D721Med (cell line): ENCODE measurements at regions not wholly inside any gene's neighbourhood (a gene's known extent, or its start where the extent isn't known, plus 50 kb on each side); places are given as distances from the start of the nearest gene placed in this dataset.
"Not testable (repeated sequence)": the region's sequence is repeated elsewhere in the genome, so short reads cannot be mapped to it uniquely, and the experiment has no call there.

Source experiments
- DNase-seq: peaks from one replicate; pipeline ENCODE4 v3.0.0; 2011; ENCODE audit warnings: low spot score; ENCODE audit not compliant: insufficient read length
- FAIRE-seq: peaks from 2 replicates; lab custom pipeline; 2011; peaks lifted over from hg19 to GRCh38; lab: Jason Lieb, UNC
- CTCF ChIP-seq: IDR thresholded peaks from 2 replicates; pipeline ENCODE4 v1.5.1; 2012; ENCODE audit warnings: mild to moderate bottlenecking, control low read depth; ENCODE audit not compliant: insufficient read depth; ENCODE audit errors: missing control alignments

GRCh38 chr19:28542394-28543243 is 670.3 kb downstream of the UQCRFS1 start:
- no peak for TF ChIP-seq CTCF
- no peak for FAIRE-seq
- no peak for DNase-seq

GRCh38 chr19:28541602-28542393 is 671.2 kb downstream of the UQCRFS1 start:
- no peak for FAIRE-seq
- no peak for TF ChIP-seq CTCF
- DNase-seq: no peak

DNA sequence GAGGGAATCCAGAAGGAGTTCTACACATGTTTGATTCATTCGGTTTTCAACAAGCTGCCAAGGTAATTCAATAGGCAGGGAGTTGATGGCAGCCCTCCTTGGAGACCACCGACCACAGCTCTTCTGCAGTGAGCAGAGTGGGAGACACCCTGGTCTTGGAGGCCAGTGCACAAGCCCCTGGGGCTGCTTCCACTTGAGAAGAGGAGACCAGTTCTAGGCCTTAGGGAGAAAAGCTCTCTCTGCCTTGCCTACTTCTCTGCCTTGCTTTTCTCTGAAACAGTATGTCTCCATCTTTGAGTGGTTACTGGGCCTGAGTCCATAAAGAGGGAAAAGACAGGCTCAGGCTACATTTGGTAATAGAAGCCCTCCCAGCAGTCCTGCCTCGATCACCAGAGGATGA is 671.9 kb downstream of the UQCRFS1 start:
- FAIRE-seq (no peak), DNase-seq (no peak)
- TF ChIP-seq CTCF: no peak

DNA sequence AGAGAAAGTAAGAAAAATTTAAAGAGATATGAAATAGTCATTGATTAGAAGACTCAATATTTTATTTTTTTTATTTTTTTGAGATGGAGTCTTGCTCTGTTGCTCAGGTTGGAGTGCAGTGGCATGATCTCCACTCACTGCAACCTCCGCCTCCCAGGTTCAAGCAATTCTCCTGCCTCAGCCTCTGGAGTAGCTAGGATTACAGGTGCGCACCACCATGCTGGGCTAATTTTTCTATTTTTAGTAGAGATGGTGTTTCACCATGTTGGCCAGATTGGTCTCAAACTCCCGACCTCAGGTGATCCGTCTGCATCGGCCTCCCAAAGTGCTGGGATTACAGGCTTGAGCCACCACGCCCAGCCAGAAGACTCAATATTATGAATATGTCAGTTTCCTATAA is 672.6 kb downstream of the UQCRFS1 start:
- not testable (repeated sequence) for DNase-seq, FAIRE-seq

DNA sequence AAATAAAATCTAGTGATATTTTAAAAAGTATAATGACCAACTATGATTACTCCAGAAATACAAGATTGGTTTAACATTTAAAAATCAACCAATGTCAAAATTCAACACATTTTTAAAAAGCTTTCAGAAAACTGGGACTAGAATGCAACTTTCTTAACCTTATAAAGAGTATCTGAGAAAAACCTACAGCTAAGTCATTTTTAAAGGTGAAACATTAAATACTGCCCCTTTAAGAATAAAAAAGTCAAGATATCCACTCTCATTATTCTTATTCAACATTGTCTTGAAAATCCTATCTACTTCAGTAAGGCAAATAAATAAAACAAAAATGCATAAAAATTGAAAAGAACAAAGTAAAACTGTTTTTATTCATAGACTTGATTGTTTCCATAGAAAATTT is 673.2 kb downstream of the UQCRFS1 start:
- FAIRE-seq (no peak), DNase-seq (no peak)
- TF ChIP-seq CTCF: no peak

DNA sequence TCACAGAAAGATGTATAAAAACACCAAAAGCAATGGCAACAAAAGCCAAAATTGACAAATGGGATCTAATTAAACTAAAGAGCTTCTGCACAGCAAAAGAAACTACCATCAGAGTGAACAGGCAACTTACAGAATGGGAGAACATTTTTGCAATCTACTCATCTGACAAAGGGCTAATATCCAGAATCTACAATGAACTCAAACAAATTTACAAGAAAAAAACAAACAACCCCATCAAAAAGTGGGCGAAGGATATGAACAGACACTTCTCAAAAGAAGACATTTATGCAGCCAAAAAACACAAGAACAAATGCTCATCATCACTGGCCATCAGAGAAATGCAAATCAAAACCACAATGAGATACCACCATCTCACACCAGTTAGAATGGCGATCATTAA is 674.4 kb downstream of the UQCRFS1 start:
- DNase-seq, FAIRE-seq: not testable (repeated sequence)

GRCh38 chr19:28537896-28538295 is 675.1 kb downstream of the UQCRFS1 start:
- no peak for TF ChIP-seq CTCF
- DNase-seq (no peak), FAIRE-seq (no peak)

GRCh38 chr19:28537079-28537478 is 675.9 kb downstream of the UQCRFS1 start:
- FAIRE-seq (no peak), DNase-seq (no peak)
- no peak for TF ChIP-seq CTCF
